HEK293T (cell line): ENCODE measurements at regions not wholly inside any gene's neighbourhood (a gene's known extent, or its start where the extent isn't known, plus 50 kb on each side); places are given as distances from the start of the nearest gene placed in this dataset.

Experiments
- BHLHE40 ChIP-seq: fragments of 450-650 bp; IDR thresholded peaks from 2 replicates; pipeline ENCODE4 v1.6.1; 2016; ENCODE audit warnings: mild to moderate bottlenecking, moderate library complexity, borderline replicate concordance
- FOXA1 ChIP-seq: fragments of 450-650 bp; IDR thresholded peaks from 2 replicates; pipeline ENCODE4 v1.6.1; 2016; ENCODE audit warnings: mild to moderate bottlenecking

GRCh38 chr15:70171256-70171886 lies 73.7 kb upstream of the TLE3 start:
- TF ChIP-seq BHLHE40 (no peak), FOXA1 (no peak)
